Aorta (tissue), 5 donors: ENCODE measurements at regions not wholly inside any gene's neighbourhood (a gene's known extent, or its start where the extent isn't known, plus 50 kb on each side); places are given as distances from the start of the nearest gene placed in this dataset.

Experiments
- ATAC-seq: fragments of 200-7000 bp; cut with Tn5 transposase; one replicate; pipeline ENCODE4 v1.9.1; 2022; ENCODE audit warnings: moderate library complexity; ENCODE audit not compliant: low FRiP score
- DNase-seq, 2 donors: peaks; one replicate each; pipeline ENCODE4 v3.0.0-alpha.2; 2020
- H3K27ac ChIP-seq, 2 donors: one replicate each; pipeline ENCODE4 v1.5.1; 2013; ENCODE audit warnings: low read length in 2 of 2, mild to moderate bottlenecking in 2 of 2, moderate library complexity in 2 of 2, control low read depth in 1 of 2, inconsistent platforms in 1 of 2, low read depth in 1 of 2
- H3K27me3 ChIP-seq, 2 donors: one replicate each; pipeline ENCODE4 v1.6.1; 2013; ENCODE audit warnings: control low read depth in 1 of 2, low read length in 1 of 2, mild to moderate bottlenecking in 1 of 2, moderate library complexity in 1 of 2; ENCODE audit not compliant: insufficient read depth in 2 of 2, control insufficient read depth in 1 of 2
- H3K36me3 ChIP-seq, 2 donors: one replicate each; pipeline ENCODE4 v1.6.1; 2013; ENCODE audit warnings: control low read depth in 1 of 2, low read length in 1 of 2, mild to moderate bottlenecking in 1 of 2; ENCODE audit not compliant: insufficient read depth in 2 of 2, control insufficient read depth in 1 of 2
- H3K4me1 ChIP-seq, 2 donors: one replicate each; pipeline ENCODE4 v1.6.1; 2013; ENCODE audit warnings: low read length in 2 of 2, control low read depth in 1 of 2, mild to moderate bottlenecking in 1 of 2, moderate library complexity in 1 of 2; ENCODE audit not compliant: insufficient read depth in 2 of 2, control insufficient read depth in 1 of 2
- H3K4me3 ChIP-seq, 2 donors: one replicate each; pipeline ENCODE4 v1.5.1; 2013; ENCODE audit warnings: low read length in 2 of 2, control low read depth in 1 of 2, mild to moderate bottlenecking in 1 of 2
- H3K9me3 ChIP-seq: one replicate; pipeline ENCODE4 v1.6.1; 2013; ENCODE audit warnings: mild to moderate bottlenecking, low read length; ENCODE audit not compliant: control insufficient read depth
- WGBS, 2 donors: extraction: QIAGEN DNeasy Blood & Tissue Kit; methylation state at CpG; one replicate each; pipeline ENCODE4 v1.1.7; 2013; 5-methylcytosine and 5-hydroxymethylcytosine counted together
- intact Hi-C, 2 donors: fragments of 100-400 bp; cut with DNase I; formaldehyde crosslinking; loops; one replicate each; pipeline versions ENCODE4 v1.14.2 to v1.15.0; 2022
- donor health status: healthy with polysubstance abuse.
- donor health status: Bipolar disorder and iron deficiency.
- donor health status: DM: no; HTN: no; CAD: no.
- donor health status: DM: no; HTN: no; CAD: no.
- donor health status: DM: yes; HTN: yes; CAD: no.

GRCh38 chr16:80277182-80277581 lies 263.6 kb upstream of the DYNLRB2 start:
- 57 to 66% methylated on average over 5 of the region's 5 CpGs for WGBS, 2 donors
- H3K27me3 ChIP-seq, result no peaks in the 10 kb centered on the region
- H3K27ac ChIP-seq, result no peak overlapping the region
- H3K36me3 ChIP-seq, result no peaks in the 10 kb centered on the region
- H3K9me3 ChIP-seq, result no peaks in the 10 kb centered on the region
- H3K4me3 ChIP-seq, result no peak overlapping the region
- no peaks in the 10 kb centered on the region for H3K4me1 ChIP-seq
- DNase-seq, result no peak
- intact Hi-C loops, result no loop called here
- ATAC-seq, result no peak

GRCh38 chr16:80274576-80275191 lies 266.1 kb upstream of the DYNLRB2 start:
- intact Hi-C loops, result no loop called here
- H3K4me3 ChIP-seq, result no peak overlapping the region
- no peaks in the 10 kb centered on the region for H3K36me3 ChIP-seq
- H3K27me3 ChIP-seq, result no peaks in the 10 kb centered on the region
- no peaks in the 10 kb centered on the region for H3K4me1 ChIP-seq
- ATAC-seq (no peak), DNase-seq (no peak)
- 81 to 82% methylated on average over 4 of the region's 4 CpGs for WGBS, 2 donors
- H3K9me3 ChIP-seq, result no peaks in the 10 kb centered on the region
- no peak overlapping the region for H3K27ac ChIP-seq

GRCh38 chr16:80273635-80274538 lies 266.9 kb upstream of the DYNLRB2 start:
- ATAC-seq, result no peak
- WGBS, 2 donors, result 92 to 95% methylated on average over 4 of the region's 4 CpGs

GRCh38 chr16:80265624-80266306 lies 275.0 kb upstream of the DYNLRB2 start:
- Histone ChIP-seq H3K4me3 (no peak overlapping the region), H3K27me3 (no peaks in the 10 kb centered on the region), H3K4me1 (no peaks in the 10 kb centered on the region), H3K27ac (no peak overlapping the region), H3K36me3 (no peaks in the 10 kb centered on the region), H3K9me3 (no peaks in the 10 kb centered on the region)
- intact Hi-C loops, result no loop called here
- ATAC-seq (no peak), DNase-seq (no peak)
- WGBS, 2 donors, result 18 to 23% methylated on average over 2 of the region's 2 CpGs

More at GRCh38 chr16:80273635-80274538, 266.9 kb upstream of the DYNLRB2 start:
- Histone ChIP-seq H3K9me3 (no peaks in the 10 kb centered on the region), H3K4me3 (no peak overlapping the region), H3K36me3 (no peaks in the 10 kb centered on the region), H3K27ac (no peak overlapping the region), H3K27me3 (no peaks in the 10 kb centered on the region), H3K4me1 (no peaks in the 10 kb centered on the region)
- intact Hi-C loops, result no loop called here
- DNase-seq, result no peak

GRCh38 chr16:80263848-80264694 lies 276.7 kb upstream of the DYNLRB2 start:
- Histone ChIP-seq H3K27ac (no peak overlapping the region), H3K9me3 (no peaks in the 10 kb centered on the region), H3K27me3 (no peaks in the 10 kb centered on the region), H3K4me1 (no peaks in the 10 kb centered on the region), H3K4me3 (no peak overlapping the region), H3K36me3 (no peaks in the 10 kb centered on the region)
- DNase-seq, result no peak
- intact Hi-C loops, result no loop called here
- no peak for ATAC-seq
- 91 to 93% methylated on average over 6 of the region's 6 CpGs for WGBS, 2 donors

- intact Hi-C loops, result no loop called here
- ATAC-seq, result no peak
- no peaks in the 10 kb centered on the region for H3K27me3 ChIP-seq
- 75 to 76% methylated on average over 4 of the region's 4 CpGs for WGBS, 2 donors
- DNase-seq, result no peak
- H3K27ac ChIP-seq, result no peak overlapping the region
- no peaks in the 10 kb centered on the region for H3K9me3 ChIP-seq
- no peaks in the 10 kb centered on the region for H3K36me3 ChIP-seq
- no peaks in the 10 kb centered on the region for H3K4me1 ChIP-seq
- no peak overlapping the region for H3K4me3 ChIP-seq
Observed at GRCh38 chr16:80263181-80263823, 277.5 kb upstream of the DYNLRB2 start.

GRCh38 chr16:80260906-80261311 lies 279.9 kb upstream of the DYNLRB2 start:
- H3K4me3 ChIP-seq, result no peak overlapping the region
- DNase-seq, result no peak
- intact Hi-C loops, result no loop called here
- H3K27ac ChIP-seq, result no peak overlapping the region
- ATAC-seq, result no peak
- 43 to 62% methylated on average over 4 of the region's 4 CpGs for WGBS, 2 donors
- H3K27me3 ChIP-seq, result no peaks in the 10 kb centered on the region
- H3K9me3 ChIP-seq, result no peaks in the 10 kb centered on the region
- H3K4me1 ChIP-seq, result no peaks in the 10 kb centered on the region
- no peaks in the 10 kb centered on the region for H3K36me3 ChIP-seq

- intact Hi-C loops, result no loop called here
- WGBS, 2 donors, result 92 to 97% methylated on average over 6 of the region's 6 CpGs
Observed at GRCh38 chr16:80259290-80259805, 281.4 kb upstream of the DYNLRB2 start.

More at GRCh38 chr16:80259290-80259805, 281.4 kb upstream of the DYNLRB2 start:
- DNase-seq (no peak), ATAC-seq (no peak)
- Histone ChIP-seq H3K4me1 (no peaks in the 10 kb centered on the region), H3K36me3 (no peaks in the 10 kb centered on the region), H3K27ac (no peak overlapping the region), H3K4me3 (no peak overlapping the region), H3K27me3 (no peaks in the 10 kb centered on the region), H3K9me3 (no peaks in the 10 kb centered on the region)
